GM21786 (cell line): ENCODE measurements at regions not wholly inside any gene's neighbourhood (a gene's known extent, or its start where the extent isn't known, plus 50 kb on each side); places are given as distances from the start of the nearest gene placed in this dataset.

Experiments
- ATAC-seq: cut with Tn5 transposase; IDR thresholded peaks from one replicate; pipeline ENCODE4 v1.9.1; 2021; ENCODE audit not compliant: unreplicated experiment

- ATAC-seq, result no peak
Observed at GRCh38 chr4:127162741-127163140, 470.0 kb upstream of the INTU start.

- ATAC-seq, result no peak
Observed at GRCh38 chr4:127165971-127166370, 466.8 kb upstream of the INTU start.

- ATAC-seq, result no peak
Observed at GRCh38 chr4:127174201-127174600, 458.6 kb upstream of the INTU start.

GRCh38 chr4:127174616-127175015 lies 458.1 kb upstream of the INTU start:
- no peak for ATAC-seq

GRCh38 chr4:127179256-127180087 lies 453.3 kb upstream of the INTU start:
- no peak for ATAC-seq

- ATAC-seq, result no peak
Observed at GRCh38 chr4:127181001-127181400, 451.8 kb upstream of the INTU start.

- ATAC-seq, result no peak
Observed at GRCh38 chr4:127182687-127183086, 450.1 kb upstream of the INTU start.

GRCh38 chr4:127188847-127189246 lies 443.9 kb upstream of the INTU start:
- ATAC-seq, result no peak

GRCh38 chr4:127194281-127194680 lies 438.5 kb upstream of the INTU start:
- ATAC-seq, result no peak

- no peak for ATAC-seq
Observed at GRCh38 chr4:127196655-127197352, 436.0 kb upstream of the INTU start.

- ATAC-seq, result no peak
Observed at GRCh38 chr4:127203562-127204200, 429.1 kb upstream of the INTU start.

- ATAC-seq, result no peak
Observed at GRCh38 chr4:127204322-127204721, 428.4 kb upstream of the INTU start.

GRCh38 chr4:127209580-127210095 lies 423.1 kb upstream of the INTU start:
- no peak for ATAC-seq

GRCh38 chr4:127210893-127211649 lies 421.7 kb upstream of the INTU start:
- ATAC-seq, result no peak

GRCh38 chr4:127211650-127212560 lies 420.9 kb upstream of the INTU start:
- no peak for ATAC-seq

GRCh38 chr4:127212701-127213100 lies 420.1 kb upstream of the INTU start:
- no peak for ATAC-seq

GRCh38 chr4:127214016-127214415 lies 418.7 kb upstream of the INTU start:
- no peak for ATAC-seq

- ATAC-seq, result no peak
Observed at GRCh38 chr4:127214931-127215330, 417.8 kb upstream of the INTU start.

GRCh38 chr4:127217586-127218229 lies 415.0 kb upstream of the INTU start:
- ATAC-seq, result no peak
